Mesendoderm (in vitro differentiated cells): ENCODE measurements at regions not wholly inside any gene's neighbourhood (a gene's known extent, or its start where the extent isn't known, plus 50 kb on each side); places are given as distances from the start of the nearest gene placed in this dataset.

ENCODE experiments used
- DNase-seq: peaks from one replicate; pipeline ENCODE4 v3.0.0; 2013
- H2AK5ac ChIP-seq: 2 replicates; pipeline ENCODE4 v1.6.1; 2013; ENCODE audit warnings: low read length, inconsistent platforms
- H2BK120ac ChIP-seq: 2 replicates; pipeline ENCODE4 v1.6.1; 2013; ENCODE audit warnings: low read depth, mild to moderate bottlenecking, low read length, moderate library complexity, mixed read lengths
- H2BK15ac ChIP-seq: replicated peaks from 2 replicates; pipeline ENCODE4 v1.6.1; 2013; ENCODE audit warnings: low read depth, mild to moderate bottlenecking, moderate library complexity
- H2BK5ac ChIP-seq: 2 replicates; pipeline ENCODE4 v1.6.1; 2013; ENCODE audit warnings: low read length, inconsistent platforms
- H3K18ac ChIP-seq: 2 replicates; pipeline ENCODE4 v1.6.1; 2013; ENCODE audit warnings: mild to moderate bottlenecking, low read length, mixed read lengths
- H3K23ac ChIP-seq: one replicate; pipeline ENCODE4 v1.6.1; 2013; ENCODE audit warnings: low read length
- H3K27ac ChIP-seq: 2 replicates; pipeline ENCODE4 v1.5.1; 2013; ENCODE audit warnings: low read depth, mild to moderate bottlenecking, inconsistent platforms, low read length, moderate library complexity
- H3K27me3 ChIP-seq: 2 replicates; pipeline ENCODE4 v1.6.1; 2013; ENCODE audit warnings: low read length, control low read depth, mild to moderate bottlenecking, inconsistent platforms; ENCODE audit not compliant: insufficient read depth, poor library complexity
- H3K36me3 ChIP-seq: 2 replicates; pipeline ENCODE4 v1.6.1; 2013; ENCODE audit warnings: low read length, inconsistent platforms; ENCODE audit not compliant: control insufficient read depth, insufficient read depth
- H3K4ac ChIP-seq: one replicate; pipeline ENCODE4 v1.6.1; 2013; ENCODE audit warnings: low read depth, mild to moderate bottlenecking, low read length, moderate library complexity
- H3K4me1 ChIP-seq: 2 replicates; pipeline ENCODE4 v1.6.1; 2013; ENCODE audit warnings: low read depth, low read length, inconsistent platforms; ENCODE audit not compliant: control insufficient read depth
- H3K4me2 ChIP-seq: 2 replicates; pipeline ENCODE4 v1.6.1; 2013; ENCODE audit warnings: low read length
- H3K4me3 ChIP-seq: 2 replicates; pipeline ENCODE4 v1.5.1; 2013; ENCODE audit warnings: mild to moderate bottlenecking, low read length
- H3K56ac ChIP-seq: one replicate; pipeline ENCODE4 v1.6.1; 2013; ENCODE audit warnings: low read length
- H3K79me1 ChIP-seq: 2 replicates; pipeline ENCODE4 v1.6.1; 2013; ENCODE audit warnings: low read length, inconsistent platforms
- H3K79me2 ChIP-seq: 2 replicates; pipeline ENCODE4 v1.6.1; 2013; ENCODE audit warnings: mild to moderate bottlenecking, low read length; ENCODE audit not compliant: control insufficient read depth, insufficient read depth
- H3K9ac ChIP-seq: 2 replicates; pipeline ENCODE4 v1.6.1; 2013; ENCODE audit warnings: low read length, inconsistent platforms
- H4K5ac ChIP-seq: one replicate; pipeline ENCODE4 v1.6.1; 2013; ENCODE audit warnings: low read length
- H4K8ac ChIP-seq: one replicate; pipeline ENCODE4 v1.6.1; 2013; ENCODE audit warnings: low read depth, mild to moderate bottlenecking, control low read depth, low read length, moderate library complexity
- WGBS: extraction: QIAGEN DNeasy Blood & Tissue Kit; methylation state at CpG from one replicate; pipeline ENCODE4 v1.1.7; 2013; ENCODE audit warnings: low lambda C conversion rate, missing lambda C conversion rate; ENCODE audit not compliant: insufficient coverage; ENCODE audit errors: extremely low coverage; 5-methylcytosine and 5-hydroxymethylcytosine counted together

DNA sequence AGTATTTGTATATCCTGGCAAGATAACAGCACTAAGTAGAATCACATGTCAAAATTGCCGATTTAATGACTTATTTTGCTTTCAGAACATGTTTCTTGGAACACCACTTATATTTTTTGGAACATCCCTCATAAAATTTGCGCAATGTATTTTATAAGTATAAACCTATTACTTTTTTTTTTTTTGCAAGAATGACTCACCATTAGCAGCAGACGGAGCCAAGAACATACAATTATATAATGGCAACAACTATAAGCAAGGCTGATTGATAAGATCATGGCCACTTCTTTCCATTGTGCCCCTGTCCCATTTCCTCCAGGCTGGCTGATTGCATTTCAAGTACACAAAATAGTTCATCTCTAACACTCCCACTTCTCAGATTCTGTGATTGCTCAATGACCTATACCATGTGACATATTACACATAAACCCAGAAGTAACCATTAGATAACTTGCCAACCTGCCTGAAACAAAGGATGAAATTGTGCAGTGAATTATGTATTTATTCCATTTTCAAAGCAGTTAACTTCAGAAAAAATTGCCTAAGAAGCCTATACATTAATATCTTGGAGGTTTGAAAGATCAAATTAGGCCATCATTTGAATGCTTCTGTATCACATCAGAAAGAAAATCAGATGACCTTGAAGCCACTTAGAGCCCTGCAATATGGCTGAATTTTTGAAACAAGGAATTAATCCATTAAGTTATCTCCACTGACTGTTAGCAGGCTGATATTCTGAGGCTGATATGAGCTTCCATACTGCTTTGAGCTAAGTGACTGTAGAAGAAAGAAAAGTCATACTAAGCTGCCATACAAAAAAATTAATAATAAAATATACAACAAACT is 77.8 kb upstream of the PRMT6 start:
- Histone ChIP-seq H3K18ac (no peak overlapping the region), H3K4ac (no peak overlapping the region), H3K4me1 (no peaks in the 10 kb centered on the region), H3K4me3 (no peak overlapping the region), H3K27me3 (no peaks in the 10 kb centered on the region), H3K23ac (no peak overlapping the region), H4K5ac (no peak overlapping the region), H2BK15ac (no peak overlapping the region), H2BK120ac (no peak overlapping the region), H2BK5ac (no peak overlapping the region), H3K4me2 (no peak overlapping the region), H3K56ac (no peak overlapping the region), H2AK5ac (no peak overlapping the region), H3K9ac (no peak overlapping the region), H4K8ac (no peak overlapping the region), H3K79me2 (no peaks in the 10 kb centered on the region), H3K27ac (no peak overlapping the region), H3K36me3 (no peaks in the 10 kb centered on the region), H3K79me1 (no peaks in the 10 kb centered on the region)
- WGBS: no CpG with 5 or more reads among the region's 3 CpGs
- no peak for DNase-seq

DNA sequence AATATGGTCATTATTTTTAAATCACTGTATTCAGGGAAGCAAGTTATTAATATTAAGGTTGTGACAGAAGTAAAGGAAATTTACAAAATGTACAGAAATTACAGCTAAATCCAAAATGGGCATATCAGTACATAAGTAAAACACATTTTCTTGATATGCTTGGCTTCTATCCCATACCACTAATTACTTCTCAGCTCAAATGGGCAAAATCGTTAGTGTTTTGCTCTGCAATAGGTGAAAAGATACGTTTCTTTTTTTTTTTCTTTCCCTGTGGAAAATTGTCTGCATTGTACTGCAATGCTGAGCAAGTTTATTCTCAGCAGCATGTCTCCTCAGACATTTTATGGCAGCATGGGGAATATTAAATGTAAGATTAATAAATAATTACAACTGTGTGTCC is 77.1 kb upstream of the PRMT6 start:
- Histone ChIP-seq H2BK120ac (no peak overlapping the region), H2BK15ac (no peak overlapping the region), H3K4me3 (no peak overlapping the region), H3K4me2 (no peak overlapping the region), H2BK5ac (no peak overlapping the region), H3K56ac (no peak overlapping the region), H4K5ac (no peak overlapping the region), H4K8ac (no peak overlapping the region), H3K79me2 (no peaks in the 10 kb centered on the region), H3K4me1 (no peaks in the 10 kb centered on the region), H3K18ac (no peak overlapping the region), H3K36me3 (no peaks in the 10 kb centered on the region), H3K27ac (no peak overlapping the region), H3K4ac (no peak overlapping the region), H3K27me3 (no peaks in the 10 kb centered on the region), H2AK5ac (no peak overlapping the region), H3K79me1 (no peaks in the 10 kb centered on the region), H3K23ac (no peak overlapping the region), H3K9ac (no peak overlapping the region)
- no CpG with 5 or more reads among the region's 2 CpGs for WGBS
- no peak for DNase-seq

DNA sequence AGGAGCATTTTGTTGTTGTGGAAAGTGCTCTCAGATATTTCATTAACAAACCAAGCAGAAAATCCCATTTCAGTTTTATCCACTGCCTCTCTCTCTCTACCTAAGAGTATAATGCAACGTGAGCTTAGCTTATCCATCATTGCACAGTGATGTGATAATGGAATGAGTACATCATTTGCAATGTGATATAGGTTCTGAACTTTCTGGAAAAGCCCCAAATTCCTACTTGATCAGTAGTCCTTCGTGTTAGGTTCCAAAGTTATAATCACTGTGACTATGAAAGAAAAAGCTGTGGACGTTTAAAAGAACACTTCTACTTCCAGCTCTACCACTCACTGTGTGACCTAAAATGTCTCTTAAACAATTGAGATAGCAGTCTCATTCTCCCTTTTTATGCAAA is 76.4 kb upstream of the PRMT6 start:
- no peaks in the 10 kb centered on the region for H3K36me3 ChIP-seq
- H2BK5ac ChIP-seq: no peak overlapping the region
- H3K56ac ChIP-seq: no peak overlapping the region
- no peak overlapping the region for H4K5ac ChIP-seq
- no peak overlapping the region for H3K18ac ChIP-seq
- H3K27me3 ChIP-seq: no peaks in the 10 kb centered on the region
- no peak for DNase-seq
- no peak overlapping the region for H3K4me2 ChIP-seq
- no peak overlapping the region for H2AK5ac ChIP-seq
- no peak overlapping the region for H2BK15ac ChIP-seq
- no peak overlapping the region for H3K4me3 ChIP-seq
- H4K8ac ChIP-seq: no peak overlapping the region
- no peak overlapping the region for H3K4ac ChIP-seq
- H3K79me2 ChIP-seq: no peaks in the 10 kb centered on the region
- no peak overlapping the region for H3K23ac ChIP-seq
- no peak overlapping the region for H3K27ac ChIP-seq
- no peak overlapping the region for H2BK120ac ChIP-seq
- whole genome bisulfite sequencing: no CpG with 5 or more reads among the region's 3 CpGs
- no peak overlapping the region for H3K9ac ChIP-seq
- no peaks in the 10 kb centered on the region for H3K79me1 ChIP-seq
- H3K4me1 ChIP-seq: no peaks in the 10 kb centered on the region

GRCh38 chr1:106984801-106985200 is 71.7 kb upstream of the PRMT6 start:
- Histone ChIP-seq H2BK5ac (no peak overlapping the region), H2BK15ac (no peak overlapping the region), H4K5ac (no peak overlapping the region), H3K36me3 (no peaks in the 10 kb centered on the region), H3K4me3 (no peak overlapping the region), H2BK120ac (no peak overlapping the region), H3K9ac (no peak overlapping the region), H3K4me2 (no peak overlapping the region), H4K8ac (no peak overlapping the region), H3K4ac (no peak overlapping the region), H3K56ac (no peak overlapping the region), H3K18ac (no peak overlapping the region), H3K4me1 (no peaks in the 10 kb centered on the region), H3K23ac (no peak overlapping the region), H3K79me2 (no peaks in the 10 kb centered on the region), H3K27ac (no peak overlapping the region), H3K79me1 (no peaks in the 10 kb centered on the region), H3K27me3 (no peaks in the 10 kb centered on the region), H2AK5ac (no peak overlapping the region)
- DNase-seq: no peak

DNA sequence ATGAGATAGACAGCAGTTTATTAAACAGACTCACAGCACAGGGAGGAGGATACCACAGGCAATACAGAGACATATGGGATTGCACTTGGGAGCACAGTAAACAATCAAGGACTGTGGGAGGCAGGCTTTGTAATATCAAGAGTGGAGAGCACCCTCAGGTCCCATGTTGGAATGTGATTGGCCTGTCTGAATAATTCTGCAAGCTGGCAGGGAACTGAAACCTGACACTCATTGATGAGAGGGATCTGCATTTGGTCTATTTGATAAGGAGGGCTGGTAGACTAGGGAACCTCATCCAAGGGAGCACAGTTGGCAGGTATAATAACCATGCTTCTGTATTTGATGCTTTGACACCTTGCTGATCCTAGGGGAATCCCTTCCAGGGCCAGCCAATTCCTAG is 69.9 kb upstream of the PRMT6 start:
- peak; percentile 16 for DNase-seq
- Histone ChIP-seq H4K8ac (no peak overlapping the region), H2BK5ac (no peak overlapping the region)

DNA sequence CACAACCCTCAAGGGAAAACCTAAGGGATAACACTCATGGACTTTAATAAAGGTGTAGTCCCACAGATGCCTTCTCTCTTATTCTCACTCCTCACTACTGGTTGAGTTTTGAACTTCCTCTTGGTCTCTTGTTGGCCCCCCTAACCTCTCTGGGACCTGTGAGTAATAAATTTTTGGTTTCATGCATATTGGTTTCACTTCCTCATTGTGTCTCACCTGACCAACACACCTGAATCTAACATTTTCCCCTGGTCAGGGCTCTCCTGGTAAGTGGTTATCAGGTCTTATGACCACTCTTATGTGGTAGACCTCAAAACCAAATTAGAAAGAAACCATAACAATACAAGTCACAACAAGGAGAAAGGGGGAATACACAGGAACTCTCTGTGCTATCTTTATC is 60.5 kb upstream of the PRMT6 start:
- H4K5ac ChIP-seq: no peak overlapping the region
- no peak overlapping the region for H2AK5ac ChIP-seq
- no peaks in the 10 kb centered on the region for H3K27me3 ChIP-seq
- H3K23ac ChIP-seq: no peak overlapping the region
- H2BK120ac ChIP-seq: no peak overlapping the region
- H4K8ac ChIP-seq: no peak overlapping the region
- H3K4ac ChIP-seq: no peak overlapping the region
- H3K79me2 ChIP-seq: no peaks in the 10 kb centered on the region
- H2BK5ac ChIP-seq: no peak overlapping the region
- no peaks in the 10 kb centered on the region for H3K4me1 ChIP-seq
- no peaks in the 10 kb centered on the region for H3K36me3 ChIP-seq
- H3K79me1 ChIP-seq: no peaks in the 10 kb centered on the region
- no peak overlapping the region for H3K9ac ChIP-seq
- no peak overlapping the region for H3K18ac ChIP-seq
- H2BK15ac ChIP-seq: no peak overlapping the region
- no peak overlapping the region for H3K56ac ChIP-seq
- no peak overlapping the region for H3K27ac ChIP-seq
- H3K4me2 ChIP-seq: no peak overlapping the region
- no peak overlapping the region for H3K4me3 ChIP-seq
- no peak for DNase-seq

More for the DNA sequence above, 69.9 kb upstream of the PRMT6 start:
- no peak overlapping the region for H3K18ac ChIP-seq
- no peak overlapping the region for H3K23ac ChIP-seq
- no peak overlapping the region for H2BK15ac ChIP-seq
- no peak overlapping the region for H3K56ac ChIP-seq
- no peak overlapping the region for H3K4me3 ChIP-seq
- no peaks in the 10 kb centered on the region for H3K36me3 ChIP-seq
- no peak overlapping the region for H3K4me2 ChIP-seq
- H2BK120ac ChIP-seq: no peak overlapping the region
- no peak overlapping the region for H3K4ac ChIP-seq
- H3K79me2 ChIP-seq: no peaks in the 10 kb centered on the region
- H3K27me3 ChIP-seq: no peaks in the 10 kb centered on the region
- no peaks in the 10 kb centered on the region for H3K4me1 ChIP-seq
- H4K5ac ChIP-seq: no peak overlapping the region
- H3K9ac ChIP-seq: no peak overlapping the region
- no peaks in the 10 kb centered on the region for H3K79me1 ChIP-seq
- H3K27ac ChIP-seq: no peak overlapping the region
- H2AK5ac ChIP-seq: no peak overlapping the region
